H1 (cell line): ENCODE measurements at regions not wholly inside any gene's neighbourhood (a gene's known extent, or its start where the extent isn't known, plus 50 kb on each side); places are given as distances from the start of the nearest gene placed in this dataset.

ENCODE experiments used
- CTCF ChIA-PET: fragments of 300-600 bp; sonication (Branson Sonifier 250); formaldehyde crosslinking; loops from one replicate; lab custom pipeline; 2021; ENCODE audit not compliant: partially characterized antibody; lab: Charles Lee
- POLR2A ChIA-PET: fragments of 300-600 bp; sonication (Branson Sonifier 250); formaldehyde crosslinking; loops from one replicate; lab custom pipeline; 2021; ENCODE audit warnings: inconsistent platforms; ENCODE audit not compliant: partially characterized antibody; lab: Charles Lee
- DNase-seq, 2 experiments: peaks; one replicate each; pipeline versions ENCODE4 v3.0.0 to v3.0.0-alpha.2; 2010 to 2022; ENCODE audit warnings: low spot score in 2 of 2, low read depth in 1 of 2, mixed read lengths in 1 of 2
- FAIRE-seq: peaks from 2 replicates; lab custom pipeline; 2011; peaks lifted over from hg19 to GRCh38; lab: Jason Lieb, UNC
- H2AFZ ChIP-seq: 2 replicates; pipeline ENCODE4 v1.8.1; 2012; ENCODE audit warnings: low read length, inconsistent platforms
- H2AK5ac ChIP-seq: 2 replicates; pipeline ENCODE4 v1.6.1; 2013; ENCODE audit warnings: low read depth, low read length
- H2BK120ac ChIP-seq: replicated peaks from 2 replicates; pipeline ENCODE3; 2013; ENCODE audit warnings: low read depth, low read length, inconsistent platforms
- H2BK12ac ChIP-seq: 2 replicates; pipeline ENCODE4 v1.6.1; 2013; ENCODE audit warnings: low read depth, low read length
- H2BK15ac ChIP-seq: 2 replicates; pipeline ENCODE4 v1.6.1; 2013; ENCODE audit warnings: low read length
- H2BK20ac ChIP-seq: 2 replicates; pipeline ENCODE4 v1.6.1; 2013; ENCODE audit warnings: low read length
- H2BK5ac ChIP-seq: 2 replicates; pipeline ENCODE4 v1.6.1; 2013; ENCODE audit warnings: low read depth, low read length
- H3K14ac ChIP-seq: 2 replicates; pipeline ENCODE4 v1.6.1; 2013; ENCODE audit warnings: inconsistent platforms; ENCODE audit not compliant: insufficient read length
- H3K18ac ChIP-seq: 2 replicates; pipeline ENCODE4 v1.6.1; 2013; ENCODE audit warnings: low read length; ENCODE audit errors: extremely low read depth
- H3K23ac ChIP-seq: 2 replicates; pipeline ENCODE4 v1.6.1; 2013; ENCODE audit warnings: inconsistent platforms; ENCODE audit not compliant: insufficient read length
- H3K23me2 ChIP-seq: 2 replicates; pipeline ENCODE4 v1.6.1; 2013; ENCODE audit warnings: low read depth, low read length
- H3K27ac ChIP-seq: 2 replicates; pipeline ENCODE4 v1.6.1; 2011; ENCODE audit warnings: low read depth, low read length, inconsistent platforms
- H3K27me3 ChIP-seq, 4 experiments: replicated peaks in 1 of 4; 1 replicate in 1 of 4; 2 replicates in 3 of 4; pipeline versions ENCODE4 v1.6.1 to v1.8.1; 2011 to 2013; ENCODE audit warnings: low read length in 3 of 4, mild to moderate bottlenecking in 3 of 4, inconsistent platforms in 2 of 4, mixed read lengths in 2 of 4, moderate library complexity in 1 of 4; ENCODE audit not compliant: control insufficient read depth in 3 of 4, insufficient read depth in 3 of 4; ENCODE audit errors: extremely low read depth in 1 of 4
- H3K36me3 ChIP-seq, 4 experiments: 2 replicates each; pipeline versions ENCODE4 v1.6.1 to v1.8.1; 2011 to 2013; ENCODE audit warnings: mild to moderate bottlenecking in 4 of 4, low read length in 3 of 4, moderate library complexity in 2 of 4, control low read depth in 1 of 4, inconsistent platforms in 1 of 4; ENCODE audit not compliant: insufficient read depth in 4 of 4, control insufficient read depth in 2 of 4
- H3K4ac ChIP-seq: replicated peaks from 2 replicates; pipeline ENCODE3; 2013; ENCODE audit warnings: low read length, low read depth, mixed read lengths, inconsistent platforms; ENCODE audit not compliant: insufficient read length
- H3K4me1 ChIP-seq, 4 experiments: replicated peaks in 1 of 4; 1 replicate in 1 of 4; 2 replicates in 3 of 4; pipeline versions ENCODE4 v1.6.1 to v1.8.1; 2011 to 2013; ENCODE audit warnings: low read length in 3 of 4, inconsistent platforms in 2 of 4, mixed read lengths in 1 of 4; ENCODE audit not compliant: insufficient read depth in 4 of 4, control insufficient read depth in 3 of 4
- H3K4me2 ChIP-seq, 2 experiments: 2 replicates each; pipeline versions ENCODE4 v1.6.1 to v1.8.1; 2011 to 2013; ENCODE audit warnings: low read depth in 2 of 2, low read length in 2 of 2, control low read depth in 1 of 2, inconsistent platforms in 1 of 2, mild to moderate bottlenecking in 1 of 2; ENCODE audit not compliant: insufficient read depth in 1 of 2
- H3K4me3 ChIP-seq, 4 experiments: fragments of 200-600, 300-600 bp in 1 of 4; sonication (generic), shearing (Covaris generic), sonication (Bioruptor Twin) in 1 of 4; 2 replicates each; pipeline versions ENCODE4 v1.5.1 to v1.8.1; 2011 to 2016; ENCODE audit warnings: low read length in 4 of 4, low read depth in 3 of 4, control low read depth in 2 of 4, inconsistent platforms in 2 of 4, mild to moderate bottlenecking in 2 of 4, mixed read lengths in 1 of 4, moderate library complexity in 1 of 4; ENCODE audit not compliant: insufficient read depth in 2 of 4; ENCODE audit errors: extremely low read depth in 1 of 4
- H3K56ac ChIP-seq: replicated peaks from 2 replicates; pipeline ENCODE3; 2013; ENCODE audit warnings: low read depth, mild to moderate bottlenecking, mixed read lengths, low read length, inconsistent platforms; ENCODE audit not compliant: insufficient read length
- H3K79me1 ChIP-seq: 2 replicates; pipeline ENCODE4 v1.6.1; 2013; ENCODE audit warnings: low read depth, low read length, control low read depth
- H3K79me2 ChIP-seq, 2 experiments: 2 replicates each; pipeline versions ENCODE4 v1.6.1 to v1.8.1; 2012 to 2013; ENCODE audit warnings: low read length in 2 of 2, mild to moderate bottlenecking in 2 of 2, inconsistent platforms in 1 of 2; ENCODE audit not compliant: insufficient read depth in 2 of 2, control insufficient read depth in 1 of 2
- H3K9ac ChIP-seq, 4 experiments: replicated peaks in 1 of 4; 1 replicate in 1 of 4; 2 replicates in 3 of 4; pipeline versions ENCODE4 v1.6.1 to v1.8.1; 2011 to 2013; ENCODE audit warnings: low read depth in 3 of 4, low read length in 3 of 4, control low read depth in 2 of 4, mild to moderate bottlenecking in 2 of 4, moderate library complexity in 2 of 4, inconsistent platforms in 1 of 4; ENCODE audit errors: extremely low read depth in 1 of 4
- H3K9me3 ChIP-seq, 2 experiments: 2 replicates each; pipeline versions ENCODE4 v1.6.1 to v1.8.1; 2012 to 2013; ENCODE audit warnings: mild to moderate bottlenecking in 2 of 2, moderate library complexity in 2 of 2, control low read depth in 1 of 2, inconsistent platforms in 1 of 2, low read depth in 1 of 2, low read length in 1 of 2, mixed read lengths in 1 of 2; ENCODE audit not compliant: insufficient read depth in 2 of 2
- H4K20me1 ChIP-seq, 2 experiments: replicated peaks in 1 of 2; 2 replicates each; pipeline versions ENCODE3 to v1.8.1; 2011 to 2013; ENCODE audit warnings: inconsistent platforms in 2 of 2, low read length in 2 of 2, mild to moderate bottlenecking in 1 of 2; ENCODE audit not compliant: insufficient read depth in 2 of 2, control insufficient read depth in 1 of 2
- H4K5ac ChIP-seq: 2 replicates; pipeline ENCODE4 v1.6.1; 2013; ENCODE audit warnings: low read length, low read depth, mixed read lengths, inconsistent platforms; ENCODE audit not compliant: insufficient read length
- H4K8ac ChIP-seq: 2 replicates; pipeline ENCODE4 v1.8.0; 2013; ENCODE audit warnings: mild to moderate bottlenecking, moderate library complexity, low read length, inconsistent platforms; ENCODE audit not compliant: insufficient read depth; ENCODE audit errors: extremely low read depth
- H4K91ac ChIP-seq: replicated peaks from 2 replicates; pipeline ENCODE3; 2013; ENCODE audit warnings: low read length, mixed read lengths, inconsistent platforms; ENCODE audit not compliant: insufficient read length
- CTBP2 ChIP-seq: IDR thresholded peaks from 2 replicates; pipeline ENCODE4 v1.7.0; 2011; ENCODE audit warnings: borderline replicate concordance, mild to moderate bottlenecking, moderate library complexity, mixed read lengths, low read length; ENCODE audit not compliant: insufficient read depth, insufficient read length
- TAF1 ChIP-seq: IDR thresholded peaks from 2 replicates; pipeline ENCODE4 v1.6.1; 2011; ENCODE audit warnings: mild to moderate bottlenecking, low read depth, low read length
- WGBS, 2 experiments: shearing (Covaris generic) in 1 of 2; methylation state at CpG; one replicate each; pipeline versions ENCODE4 v1.1.6 to v1.1.7; 2013 to 2015; ENCODE audit warnings: low lambda C conversion rate in 2 of 2, mixed read lengths in 2 of 2, inconsistent platforms in 1 of 2, low coverage in 1 of 2, missing lambda C conversion rate in 1 of 2; ENCODE audit not compliant: insufficient replicate concordance in 2 of 2, insufficient coverage in 1 of 2, insufficient read length in 1 of 2; ENCODE audit errors: extremely low coverage in 1 of 2, missing lambda C conversion rate in 1 of 2; 5-methylcytosine and 5-hydroxymethylcytosine counted together
- TF ChIP-seq, protein P1 (sequence below): IDR thresholded peaks from 2 replicates; pipeline ENCODE4 v1.6.1; 2012; ENCODE audit warnings: low read length, inconsistent platforms
- TF ChIP-seq, protein P2 (sequence below): IDR thresholded peaks from 2 replicates; pipeline ENCODE4 v1.6.1; 2011; ENCODE audit warnings: low read depth, mild to moderate bottlenecking, low read length; ENCODE audit not compliant: insufficient read depth

DNA sequence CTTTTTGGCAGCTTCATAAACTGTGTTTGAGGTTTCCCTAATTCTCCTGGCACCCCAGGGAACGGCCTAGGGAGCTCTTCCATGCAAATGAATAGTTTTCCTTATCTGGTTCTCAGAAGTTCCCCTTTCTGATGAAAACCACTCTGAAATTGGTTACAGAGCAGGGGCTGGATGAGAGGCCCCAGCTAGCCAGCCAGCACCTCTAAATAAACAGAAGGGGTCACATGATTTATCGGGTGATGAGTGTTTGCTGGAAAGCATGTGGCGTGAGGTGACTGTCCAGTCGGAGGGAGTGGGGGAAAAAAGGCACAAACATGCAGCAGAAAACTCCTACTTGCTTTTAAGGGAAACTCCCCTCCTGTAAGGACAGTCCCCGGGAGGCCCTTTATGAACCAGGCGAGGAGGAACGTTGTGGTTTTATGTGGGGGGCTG lies 261.2 kb upstream of the ANKRD55 start:
- Histone ChIP-seq H4K91ac (no peak overlapping the region), H2BK120ac (no peak overlapping the region), H3K9me3 (no peaks in the 10 kb centered on the region), H3K4me1 (peaks cover 0 to 4% (median 0%) of the 10 kb centered on the region in 4 experiments; a peak in 1 of 7 replicates), H3K18ac (no peak overlapping the region), H3K9ac (no peak overlapping the region), H3K23ac (no peak overlapping the region), H3K79me1 (no peaks in the 10 kb centered on the region), H2AK5ac (no peak overlapping the region), H2BK20ac (no peak overlapping the region), H3K23me2 (no peaks in the 10 kb centered on the region), H2BK12ac (no peak overlapping the region), H2AFZ (peak overlapping the region; percentile 59), H3K56ac (no peak overlapping the region), H3K14ac (no peak overlapping the region), H4K8ac (no peak overlapping the region), H4K5ac (no peak overlapping the region), H3K27me3 (no peaks in the 10 kb centered on the region), H3K4me3 (no peak overlapping the region), H2BK5ac (no peak overlapping the region), H3K4me2 (no peak overlapping the region), H3K27ac (no peak overlapping the region), H2BK15ac (no peak overlapping the region), H4K20me1 (no peaks in the 10 kb centered on the region), H3K36me3 (no peaks in the 10 kb centered on the region), H3K79me2 (no peaks in the 10 kb centered on the region), H3K4ac (no peak overlapping the region)
- FAIRE-seq: no peak
- ChIA-PET CTCF (interaction anchor here (0.6 to 1.0 kb wide), 4 partner anchors 19 to 262 kb away, joined by 3 read pairs; no protein-coding TSS in a partner anchor), POLR2A (no interaction called here)
- no peak for DNase-seq
- 94% methylated on average over 7 of the region's 7 CpGs; no CpG with 5 or more reads in 1 of the 2 experiments for WGBS, 2 experiments
- TF ChIP-seq TAF1: no peak
- TF ChIP-seq, protein P1, sequence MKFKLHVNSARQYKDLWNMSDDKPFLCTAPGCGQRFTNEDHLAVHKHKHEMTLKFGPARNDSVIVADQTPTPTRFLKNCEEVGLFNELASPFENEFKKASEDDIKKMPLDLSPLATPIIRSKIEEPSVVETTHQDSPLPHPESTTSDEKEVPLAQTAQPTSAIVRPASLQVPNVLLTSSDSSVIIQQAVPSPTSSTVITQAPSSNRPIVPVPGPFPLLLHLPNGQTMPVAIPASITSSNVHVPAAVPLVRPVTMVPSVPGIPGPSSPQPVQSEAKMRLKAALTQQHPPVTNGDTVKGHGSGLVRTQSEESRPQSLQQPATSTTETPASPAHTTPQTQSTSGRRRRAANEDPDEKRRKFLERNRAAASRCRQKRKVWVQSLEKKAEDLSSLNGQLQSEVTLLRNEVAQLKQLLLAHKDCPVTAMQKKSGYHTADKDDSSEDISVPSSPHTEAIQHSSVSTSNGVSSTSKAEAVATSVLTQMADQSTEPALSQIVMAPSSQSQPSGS: no peak
- TF ChIP-seq CTBP2: no peak
- TF ChIP-seq, protein P2, sequence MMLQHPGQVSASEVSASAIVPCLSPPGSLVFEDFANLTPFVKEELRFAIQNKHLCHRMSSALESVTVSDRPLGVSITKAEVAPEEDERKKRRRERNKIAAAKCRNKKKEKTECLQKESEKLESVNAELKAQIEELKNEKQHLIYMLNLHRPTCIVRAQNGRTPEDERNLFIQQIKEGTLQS: no peak
